Hepatocyte (in vitro differentiated cells): ENCODE measurements at regions not wholly inside any gene's neighbourhood (a gene's known extent, or its start where the extent isn't known, plus 50 kb on each side); places are given as distances from the start of the nearest gene placed in this dataset.

Experiments
- DNase-seq: peaks from one replicate; pipeline ENCODE4 v3.0.0-alpha.2; 2016; ENCODE audit warnings: low spot score
- H2AFZ ChIP-seq: fragments of 200-600 bp; sonication (generic); 2 replicates; pipeline ENCODE4 v1.6.0; 2016; ENCODE audit warnings: antibody characterized with exemption, mild to moderate bottlenecking
- H3K27ac ChIP-seq: fragments of 200-600 bp; sonication (generic); 2 replicates; pipeline ENCODE4 v1.5.1; 2016; ENCODE audit warnings: mild to moderate bottlenecking
- H3K27me3 ChIP-seq: fragments of 200-600 bp; sonication (generic); 2 replicates; pipeline ENCODE4 v1.6.1; 2016
- H3K36me3 ChIP-seq: fragments of 200-600 bp; sonication (generic); replicated peaks from 2 replicates; pipeline ENCODE4 v1.5.1; 2016; ENCODE audit warnings: low read depth; ENCODE audit not compliant: insufficient read depth
- H3K4me1 ChIP-seq: fragments of 200-600 bp; sonication (generic); 2 replicates; pipeline ENCODE4 v1.5.1; 2016; ENCODE audit warnings: mild to moderate bottlenecking, moderate library complexity; ENCODE audit not compliant: insufficient read depth
- H3K4me2 ChIP-seq: fragments of 200-600 bp; sonication (generic); 2 replicates; pipeline ENCODE4 v1.6.0; 2016
- H3K4me3 ChIP-seq: fragments of 200-600 bp; sonication (generic); 2 replicates; pipeline ENCODE4 v1.5.1; 2016; ENCODE audit warnings: mild to moderate bottlenecking
- H3K79me2 ChIP-seq: fragments of 200-600 bp; sonication (generic); 2 replicates; pipeline ENCODE4 v1.6.0; 2017; ENCODE audit warnings: mild to moderate bottlenecking
- H3K9me2 ChIP-seq: fragments of 200-600 bp; sonication (generic); replicated peaks from 2 replicates; pipeline ENCODE4 v1.6.0; 2017; ENCODE audit warnings: mild to moderate bottlenecking; ENCODE audit not compliant: insufficient read depth
- H3K9me3 ChIP-seq: fragments of 200-600 bp; sonication (generic); 2 replicates; pipeline ENCODE4 v1.5.1; 2016; ENCODE audit warnings: low read depth, mild to moderate bottlenecking
- H4K20me1 ChIP-seq: fragments of 200-600 bp; sonication (generic); 2 replicates; pipeline ENCODE4 v1.6.0; 2016; ENCODE audit warnings: mild to moderate bottlenecking; ENCODE audit not compliant: insufficient read depth, poor library complexity, severe bottlenecking
- EZH2 ChIP-seq: fragments of 200-600 bp; sonication (generic); IDR thresholded peaks from 2 replicates; pipeline ENCODE4 v1.6.1; 2016; ENCODE audit warnings: antibody characterized with exemption, mild to moderate bottlenecking, borderline replicate concordance
- EZH2phosphoT487 ChIP-seq: fragments of 200-600 bp; sonication (generic); IDR thresholded peaks from one replicate; pipeline ENCODE4 v1.6.1; 2018; ENCODE audit warnings: antibody characterized with exemption, mild to moderate bottlenecking, low read depth, moderate library complexity; ENCODE audit not compliant: unreplicated experiment, severe bottlenecking
- WGBS: methylation state at CpG from one replicate; pipeline ENCODE4 v1.1.6; 2016; ENCODE audit warnings: low lambda C conversion rate; ENCODE audit errors: missing lambda C conversion rate; 5-methylcytosine and 5-hydroxymethylcytosine counted together
- TF ChIP-seq, protein P1 (sequence below): fragments of 200-600 bp; sonication (generic); IDR thresholded peaks from 2 replicates; pipeline ENCODE4 v1.5.1; 2016; ENCODE audit warnings: antibody characterized with exemption, mild to moderate bottlenecking; ENCODE audit not compliant: poor library complexity

DNA sequence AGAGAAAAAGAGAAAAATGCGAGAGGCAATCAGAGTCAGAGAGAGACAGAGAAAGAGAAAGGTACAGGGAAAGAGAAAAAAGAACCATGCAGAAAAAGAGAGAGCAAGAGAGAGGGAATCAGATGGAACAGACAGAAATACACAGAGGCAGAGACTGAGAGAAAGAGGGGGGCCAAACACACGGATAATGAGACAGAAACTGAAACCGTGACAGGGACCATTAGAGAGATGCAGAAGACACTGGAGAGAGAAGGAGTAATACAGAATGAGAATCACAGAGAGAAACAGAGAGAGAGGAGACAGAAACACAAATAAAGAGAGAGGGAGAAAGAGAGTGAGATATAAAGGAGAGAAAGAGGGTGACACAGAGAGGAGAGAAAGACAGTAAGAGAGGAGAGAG is 412.1 kb upstream of the USP9Y start:
- Histone ChIP-seq H3K9me3 (no peaks in the 10 kb centered on the region), H3K9me2 (no peaks in the 10 kb centered on the region), H3K27me3 (no peaks in the 10 kb centered on the region), H3K27ac (no peak overlapping the region), H3K79me2 (no peaks in the 10 kb centered on the region), H3K4me3 (no peak overlapping the region), H3K36me3 (no peaks in the 10 kb centered on the region), H3K4me1 (no peaks in the 10 kb centered on the region), H2AFZ (no peak overlapping the region), H3K4me2 (no peak overlapping the region), H4K20me1 (no peaks in the 10 kb centered on the region)
- no peak for DNase-seq
- WGBS: no CpG with 5 or more reads among the region's 3 CpGs
- TF ChIP-seq EZH2phosphoT487 (no peak), EZH2 (no peak)
- TF ChIP-seq, protein P1, sequence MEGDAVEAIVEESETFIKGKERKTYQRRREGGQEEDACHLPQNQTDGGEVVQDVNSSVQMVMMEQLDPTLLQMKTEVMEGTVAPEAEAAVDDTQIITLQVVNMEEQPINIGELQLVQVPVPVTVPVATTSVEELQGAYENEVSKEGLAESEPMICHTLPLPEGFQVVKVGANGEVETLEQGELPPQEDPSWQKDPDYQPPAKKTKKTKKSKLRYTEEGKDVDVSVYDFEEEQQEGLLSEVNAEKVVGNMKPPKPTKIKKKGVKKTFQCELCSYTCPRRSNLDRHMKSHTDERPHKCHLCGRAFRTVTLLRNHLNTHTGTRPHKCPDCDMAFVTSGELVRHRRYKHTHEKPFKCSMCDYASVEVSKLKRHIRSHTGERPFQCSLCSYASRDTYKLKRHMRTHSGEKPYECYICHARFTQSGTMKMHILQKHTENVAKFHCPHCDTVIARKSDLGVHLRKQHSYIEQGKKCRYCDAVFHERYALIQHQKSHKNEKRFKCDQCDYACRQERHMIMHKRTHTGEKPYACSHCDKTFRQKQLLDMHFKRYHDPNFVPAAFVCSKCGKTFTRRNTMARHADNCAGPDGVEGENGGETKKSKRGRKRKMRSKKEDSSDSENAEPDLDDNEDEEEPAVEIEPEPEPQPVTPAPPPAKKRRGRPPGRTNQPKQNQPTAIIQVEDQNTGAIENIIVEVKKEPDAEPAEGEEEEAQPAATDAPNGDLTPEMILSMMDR: no peak

DNA sequence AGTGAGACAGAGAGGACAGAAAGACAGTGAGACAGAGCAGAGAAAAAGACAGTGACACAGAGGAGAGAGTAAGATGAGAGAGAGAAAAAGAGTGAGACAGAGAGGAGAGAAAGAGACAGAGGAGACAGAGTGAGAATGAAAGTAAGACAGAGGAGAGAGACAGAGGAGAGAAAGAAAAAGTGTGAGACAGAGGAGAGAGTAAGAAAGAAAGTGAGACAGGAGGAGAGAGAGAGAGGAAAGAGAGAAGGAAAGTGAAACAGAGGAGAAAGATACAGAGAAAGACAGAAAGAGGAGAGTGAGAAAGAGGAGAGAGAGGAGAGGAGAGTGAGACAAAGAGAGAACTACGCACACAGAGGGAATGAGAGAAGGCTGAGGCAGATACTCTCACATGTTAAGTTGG is 411.6 kb upstream of the USP9Y start:
- Histone ChIP-seq H3K36me3 (no peaks in the 10 kb centered on the region), H4K20me1 (no peaks in the 10 kb centered on the region), H3K4me2 (no peak overlapping the region), H3K9me3 (no peaks in the 10 kb centered on the region), H2AFZ (no peak overlapping the region), H3K4me3 (no peak overlapping the region), H3K4me1 (no peaks in the 10 kb centered on the region), H3K27ac (no peak overlapping the region), H3K9me2 (no peaks in the 10 kb centered on the region), H3K79me2 (no peaks in the 10 kb centered on the region), H3K27me3 (no peaks in the 10 kb centered on the region)
- TF ChIP-seq EZH2 (no peak), EZH2phosphoT487 (no peak)
- TF ChIP-seq, protein P1: no peak
- no peak for DNase-seq
- WGBS: no CpG with 5 or more reads among the region's 1 CpG

DNA sequence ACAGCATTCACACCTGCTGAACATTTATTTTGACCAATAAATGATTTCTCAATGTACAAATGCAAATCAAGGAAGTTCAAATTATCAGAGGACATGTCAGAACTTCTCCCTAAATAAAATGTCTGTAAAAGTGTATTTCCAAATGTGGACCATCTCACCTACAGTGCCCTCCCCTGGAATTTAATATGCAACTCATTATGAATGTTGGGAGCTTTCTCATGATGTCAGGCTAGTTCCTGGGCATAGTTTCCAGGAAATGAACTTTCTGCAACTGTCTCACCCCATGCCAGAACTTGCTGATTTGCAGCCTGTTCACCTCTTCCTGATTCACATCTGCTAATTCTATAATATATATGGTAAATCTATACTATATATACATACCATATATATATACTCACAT is 408.5 kb upstream of the USP9Y start:
- no peaks in the 10 kb centered on the region for H3K9me2 ChIP-seq

More for the DNA sequence above, 408.5 kb upstream of the USP9Y start:
- no peaks in the 10 kb centered on the region for H3K4me1 ChIP-seq
- TF ChIP-seq, protein P1: no peak
- TF ChIP-seq EZH2: no peak
- no peak for TF ChIP-seq EZH2phosphoT487
- DNase-seq: no peak
- H3K27ac ChIP-seq: no peak overlapping the region
- H2AFZ ChIP-seq: no peak overlapping the region
- no peak overlapping the region for H3K4me3 ChIP-seq
- H4K20me1 ChIP-seq: no peaks in the 10 kb centered on the region
- H3K36me3 ChIP-seq: no peaks in the 10 kb centered on the region
- H3K9me3 ChIP-seq: no peaks in the 10 kb centered on the region
- H3K27me3 ChIP-seq: no peaks in the 10 kb centered on the region
- no peaks in the 10 kb centered on the region for H3K79me2 ChIP-seq
- no peak overlapping the region for H3K4me2 ChIP-seq
